ENCODE measurements at regions not wholly inside any gene's neighbourhood (a gene's known extent, or its start where the extent isn't known, plus 50 kb on each side); places are given as distances from the start of the nearest gene placed in this dataset.

DNA sequence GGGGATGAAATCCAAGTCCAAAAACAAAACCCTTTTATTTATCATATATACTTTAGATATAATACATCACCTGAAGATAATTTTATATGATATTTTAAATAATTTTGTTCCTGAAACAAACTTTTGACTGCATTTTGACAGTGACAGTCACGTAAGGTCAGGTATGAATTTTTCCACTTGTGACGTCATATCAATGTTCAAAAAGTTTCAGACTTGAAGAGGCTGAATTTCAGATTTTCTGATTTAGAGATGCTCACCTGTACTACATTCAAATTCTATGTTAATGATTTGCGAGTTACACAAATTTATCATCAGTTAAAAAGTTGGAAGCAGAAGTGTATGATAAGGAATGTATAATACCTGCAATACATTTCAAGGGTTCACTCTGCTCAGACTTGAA is 136.1 kb upstream of the EPHA6 start:
- DNase-seq (ENCODE audit: low read depth, low spot score) (no peak), FAIRE-seq (no peak)
- dilution Hi-C loops (cut with MboI; ENCODE audit: extremely low pct_ligation_motif_present, low sequenced_read_pairs) (no loop called here), intact Hi-C loops (cut with micrococcal nuclease) (no loop called here)
- H3K36me3 ChIP-seq (ENCODE audit: control insufficient read depth in 2 of 2, extremely low read depth in 1 of 2, insufficient read depth in 2 of 2, low read length in 2 of 2) = no peaks in the 10 kb centered on the region
- CTCF ChIA-PET = no interaction called here
- no peak overlapping the region for H2AFZ ChIP-seq (ENCODE audit: low read depth, low read length)
- POLR2A ChIA-PET = no interaction called here
- H3K9me1 ChIP-seq (replicated peaks; ENCODE audit: control insufficient read depth, extremely low read depth, insufficient read depth, low read length) = no peaks in the 10 kb centered on the region
- H3K4me3 ChIP-seq (replicated peaks in 1 of 3; ENCODE audit: insufficient read depth in 1 of 3, low read depth in 1 of 3, low read length in 3 of 3) = no peak overlapping the region
- H3K27me3 ChIP-seq (ENCODE audit: control insufficient read depth in 2 of 2, insufficient read depth in 2 of 2, low read length in 2 of 2) = no peaks in the 10 kb centered on the region
- H3K4me1 ChIP-seq (ENCODE audit: control insufficient read depth, extremely low read depth, insufficient read depth, low read length) = no peaks in the 10 kb centered on the region
- no peaks in the 10 kb centered on the region for H3K9me3 ChIP-seq (replicated peaks; ENCODE audit: control insufficient read depth, insufficient read depth, low read length)
- no peak overlapping the region for H3K4me2 ChIP-seq (ENCODE audit: insufficient read depth, low read length)
- no peaks in the 10 kb centered on the region for H4K20me1 ChIP-seq (replicated peaks; ENCODE audit: control insufficient read depth, extremely low read depth, insufficient read depth, low read length)
- TF ChIP-seq EZH2 (IDR thresholded peaks at IDR 0.05; ENCODE audit: borderline replicate concordance, low read depth, low read length, severe bottlenecking) (no peak), POLR2AphosphoS5 (IDR thresholded peaks at IDR 0.05; ENCODE audit: insufficient read depth, low read depth, low read length) (no peak), FOS (IDR thresholded peaks at IDR 0.05; ENCODE audit: borderline replicate concordance, insufficient read depth, low read length) (no peak), GATA2 (IDR thresholded peaks at IDR 0.05; ENCODE audit: insufficient read depth, insufficient read length, low read depth, low read length) (no peak)
- TF ChIP-seq, protein P1, sequence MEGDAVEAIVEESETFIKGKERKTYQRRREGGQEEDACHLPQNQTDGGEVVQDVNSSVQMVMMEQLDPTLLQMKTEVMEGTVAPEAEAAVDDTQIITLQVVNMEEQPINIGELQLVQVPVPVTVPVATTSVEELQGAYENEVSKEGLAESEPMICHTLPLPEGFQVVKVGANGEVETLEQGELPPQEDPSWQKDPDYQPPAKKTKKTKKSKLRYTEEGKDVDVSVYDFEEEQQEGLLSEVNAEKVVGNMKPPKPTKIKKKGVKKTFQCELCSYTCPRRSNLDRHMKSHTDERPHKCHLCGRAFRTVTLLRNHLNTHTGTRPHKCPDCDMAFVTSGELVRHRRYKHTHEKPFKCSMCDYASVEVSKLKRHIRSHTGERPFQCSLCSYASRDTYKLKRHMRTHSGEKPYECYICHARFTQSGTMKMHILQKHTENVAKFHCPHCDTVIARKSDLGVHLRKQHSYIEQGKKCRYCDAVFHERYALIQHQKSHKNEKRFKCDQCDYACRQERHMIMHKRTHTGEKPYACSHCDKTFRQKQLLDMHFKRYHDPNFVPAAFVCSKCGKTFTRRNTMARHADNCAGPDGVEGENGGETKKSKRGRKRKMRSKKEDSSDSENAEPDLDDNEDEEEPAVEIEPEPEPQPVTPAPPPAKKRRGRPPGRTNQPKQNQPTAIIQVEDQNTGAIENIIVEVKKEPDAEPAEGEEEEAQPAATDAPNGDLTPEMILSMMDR (IDR thresholded peaks at IDR 0.05; ENCODE audit: extremely low read depth in 1 of 2, insufficient read depth in 1 of 2, low read depth in 1 of 2, low read length in 2 of 2) = no peak
- TF ChIP-seq, protein P2, sequence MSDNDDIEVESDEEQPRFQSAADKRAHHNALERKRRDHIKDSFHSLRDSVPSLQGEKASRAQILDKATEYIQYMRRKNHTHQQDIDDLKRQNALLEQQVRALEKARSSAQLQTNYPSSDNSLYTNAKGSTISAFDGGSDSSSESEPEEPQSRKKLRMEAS (IDR thresholded peaks at IDR 0.05; ENCODE audit: insufficient read depth, insufficient read length) = no peak
- no TSS peak for BruUV-seq (replicated peaks)
- H3K27ac ChIP-seq (ENCODE audit: insufficient read depth, low read depth, low read length) = no peak overlapping the region
- H3K9ac ChIP-seq (replicated peaks; ENCODE audit: extremely low read depth, insufficient read depth, low read length) = no peak overlapping the region
- H3K79me2 ChIP-seq (ENCODE audit: control insufficient read depth, insufficient read depth, low read length) = no peaks in the 10 kb centered on the region

Measured in endothelial cell of umbilical vein (primary cell).